Karpas-422 (cell line): ENCODE measurements at regions not wholly inside any gene's neighbourhood (a gene's known extent, or its start where the extent isn't known, plus 50 kb on each side); places are given as distances from the start of the nearest gene placed in this dataset.

Experiments
- DNase-seq: peaks from one replicate; pipeline ENCODE4 v3.0.0-alpha.2; 2015
- H2AFZ ChIP-seq: fragments of 200-600 bp; sonication (generic); 2 replicates; pipeline ENCODE4 v1.6.1; 2014; ENCODE audit warnings: antibody characterized with exemption, low read length, mixed read lengths
- H3K27ac ChIP-seq: fragments of 200-600 bp; sonication (generic); 2 replicates; pipeline ENCODE4 v1.5.1; 2014; ENCODE audit warnings: mild to moderate bottlenecking, low read length, moderate library complexity
- H3K27me3 ChIP-seq: fragments of 200-600 bp; sonication (generic); 2 replicates; pipeline ENCODE4 v1.6.1; 2014; ENCODE audit warnings: low read length, mixed read lengths
- H3K36me3 ChIP-seq: fragments of 200-600 bp; sonication (generic); 2 replicates; pipeline ENCODE4 v1.6.1; 2014; ENCODE audit warnings: low read length, mixed read lengths; ENCODE audit not compliant: insufficient read depth
- H3K4me1 ChIP-seq: fragments of 200-600 bp; sonication (generic); 2 replicates; pipeline ENCODE4 v1.6.1; 2014; ENCODE audit warnings: mild to moderate bottlenecking, low read length, mixed read lengths
- H3K4me2 ChIP-seq: fragments of 200-600 bp; sonication (generic); 2 replicates; pipeline ENCODE4 v1.6.1; 2014; ENCODE audit warnings: low read length, low read depth, mild to moderate bottlenecking; ENCODE audit not compliant: poor library complexity, severe bottlenecking
- H3K4me3 ChIP-seq: fragments of 200-600 bp; sonication (generic); 2 replicates; pipeline ENCODE4 v1.5.1; 2014; ENCODE audit warnings: mild to moderate bottlenecking, antibody characterized with exemption, low read length, mixed read lengths
- H3K79me2 ChIP-seq: fragments of 200-600 bp; sonication (generic); 2 replicates; pipeline ENCODE4 v1.6.1; 2014; ENCODE audit warnings: mild to moderate bottlenecking, low read length, mixed read lengths
- H3K9ac ChIP-seq: fragments of 200-600 bp; sonication (generic); 2 replicates; pipeline ENCODE4 v1.6.0; 2014; ENCODE audit warnings: low read length
- H3K9me2 ChIP-seq: fragments of 200-600 bp; sonication (generic), shearing (Covaris generic); replicated peaks from 2 replicates; pipeline ENCODE4 v1.6.0; 2014; ENCODE audit warnings: mild to moderate bottlenecking, low read length, moderate library complexity; ENCODE audit not compliant: insufficient read depth
- H3K9me3 ChIP-seq: fragments of 300-700, 200-600 bp; sonication (generic); 2 replicates; pipeline ENCODE4 v1.6.1; 2014; ENCODE audit warnings: low read length, mixed read lengths
- H4K20me1 ChIP-seq: fragments of 200-600 bp; sonication (generic); 2 replicates; pipeline ENCODE4 v1.6.1; 2014; ENCODE audit warnings: mild to moderate bottlenecking, antibody characterized with exemption, low read length, low read depth; ENCODE audit not compliant: insufficient read depth

DNA sequence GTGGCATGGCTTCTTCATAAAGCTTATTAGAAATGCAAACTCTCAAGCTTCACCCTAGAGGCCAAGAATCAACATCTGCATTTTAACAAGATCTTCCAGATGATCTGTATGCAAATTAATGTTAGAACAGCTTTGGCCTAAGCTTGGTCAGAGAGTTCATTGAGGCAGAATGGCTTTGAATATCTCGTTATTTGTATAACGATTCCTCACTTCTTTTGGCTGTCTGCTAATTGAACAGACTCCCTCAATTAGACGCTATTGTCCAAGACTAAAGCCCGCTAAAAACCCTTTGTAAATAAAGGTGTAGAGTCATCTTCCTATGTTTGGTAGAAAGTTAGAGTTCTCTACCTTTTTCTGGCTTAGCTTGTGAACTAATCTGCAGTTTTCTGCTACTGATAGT lies 1453.7 kb downstream of the CDH8 start:
- Histone ChIP-seq H3K9me2 (no peaks in the 10 kb centered on the region), H3K4me1 (no peaks in the 10 kb centered on the region), H4K20me1 (no peaks in the 10 kb centered on the region), H3K4me3 (no peak overlapping the region), H3K27me3 (no peaks in the 10 kb centered on the region), H3K79me2 (no peaks in the 10 kb centered on the region), H3K9me3 (peaks cover 3% of the 10 kb centered on the region), H3K36me3 (no peaks in the 10 kb centered on the region), H3K27ac (no peak overlapping the region), H3K9ac (no peak overlapping the region), H2AFZ (no peak overlapping the region), H3K4me2 (no peak overlapping the region)
- no peak for DNase-seq

DNA sequence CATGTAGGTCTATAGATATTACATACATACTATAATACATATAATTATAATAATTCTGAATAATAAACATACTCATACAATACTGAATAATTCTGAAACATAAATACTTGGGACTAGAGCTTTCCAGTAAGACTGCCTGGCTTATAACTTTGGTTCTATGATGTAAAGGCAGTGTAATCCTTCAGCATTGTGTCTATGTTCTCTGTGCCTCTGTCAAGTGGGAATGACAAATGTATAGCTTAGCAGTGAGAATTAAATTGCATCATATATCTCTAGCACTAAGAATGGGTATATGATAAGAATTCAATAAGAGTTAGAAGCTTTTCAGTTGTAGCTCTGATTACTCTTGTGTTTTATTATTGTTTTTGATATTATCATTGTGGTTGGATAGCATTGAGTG lies 1469.3 kb downstream of the CDH8 start:
- no peak overlapping the region for H2AFZ ChIP-seq
- no peaks in the 10 kb centered on the region for H4K20me1 ChIP-seq
- no peak overlapping the region for H3K4me3 ChIP-seq
- H3K4me1 ChIP-seq = no peaks in the 10 kb centered on the region
- H3K4me2 ChIP-seq = no peak overlapping the region
- H3K27me3 ChIP-seq = no peaks in the 10 kb centered on the region
- H3K9me2 ChIP-seq = no peaks in the 10 kb centered on the region
- H3K9me3 ChIP-seq = peaks cover 38% of the 10 kb centered on the region
- H3K9ac ChIP-seq = no peak overlapping the region
- H3K27ac ChIP-seq = no peak overlapping the region
- DNase-seq = no peak
- no peaks in the 10 kb centered on the region for H3K36me3 ChIP-seq
- no peaks in the 10 kb centered on the region for H3K79me2 ChIP-seq

DNA sequence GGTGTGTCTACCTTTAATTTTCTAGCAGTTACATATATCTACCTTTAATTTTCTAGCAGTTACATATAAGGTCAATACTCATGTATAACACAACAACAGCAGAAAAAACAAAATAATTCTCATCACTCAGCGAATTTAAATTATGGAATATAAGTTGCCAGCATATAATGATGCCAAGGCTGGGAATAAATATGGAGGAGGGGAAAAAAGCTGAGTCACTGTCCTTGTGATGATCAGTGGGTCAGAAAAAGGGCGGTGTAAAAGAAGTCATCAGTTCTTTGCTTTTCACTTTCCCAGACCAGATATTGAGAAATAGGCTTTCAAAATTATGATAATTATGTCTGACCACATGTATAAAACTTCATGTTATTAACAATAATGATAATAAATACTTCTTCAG lies 1471.7 kb downstream of the CDH8 start:
- no peak overlapping the region for H2AFZ ChIP-seq
- no peak overlapping the region for H3K9ac ChIP-seq
- H4K20me1 ChIP-seq = no peaks in the 10 kb centered on the region
- no peaks in the 10 kb centered on the region for H3K79me2 ChIP-seq
- peaks cover 33% of the 10 kb centered on the region for H3K9me3 ChIP-seq
- no peaks in the 10 kb centered on the region for H3K36me3 ChIP-seq
- H3K4me1 ChIP-seq = no peaks in the 10 kb centered on the region
- H3K9me2 ChIP-seq = no peaks in the 10 kb centered on the region
- no peak overlapping the region for H3K4me3 ChIP-seq
- DNase-seq = no peak
- H3K4me2 ChIP-seq = no peak overlapping the region
- no peaks in the 10 kb centered on the region for H3K27me3 ChIP-seq
- no peak overlapping the region for H3K27ac ChIP-seq

DNA sequence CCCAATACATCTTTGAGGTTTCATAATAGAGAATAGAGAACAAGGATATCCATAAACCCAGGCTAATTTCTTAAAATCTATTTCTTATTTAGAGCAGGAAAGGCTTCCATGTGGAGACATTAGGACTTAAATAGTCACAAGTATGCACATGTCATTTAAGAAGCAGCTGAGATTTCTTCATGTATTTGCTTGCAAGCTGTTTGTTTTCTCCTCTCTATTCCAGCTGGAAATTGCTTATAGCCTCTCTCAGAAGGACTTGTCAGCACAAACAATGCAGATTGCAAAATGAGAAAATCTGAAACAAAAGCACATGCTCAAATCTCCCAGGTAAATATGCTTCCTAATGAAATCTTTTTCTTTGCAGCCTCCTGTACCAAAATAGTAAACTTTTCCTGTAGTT lies 1473.1 kb downstream of the CDH8 start:
- H3K9me3 ChIP-seq = peaks cover 30% of the 10 kb centered on the region
- no peak overlapping the region for H3K9ac ChIP-seq
- no peak overlapping the region for H3K4me3 ChIP-seq
- H3K79me2 ChIP-seq = no peaks in the 10 kb centered on the region
- no peak overlapping the region for H3K27ac ChIP-seq
- H3K36me3 ChIP-seq = no peaks in the 10 kb centered on the region
- H4K20me1 ChIP-seq = no peaks in the 10 kb centered on the region
- no peak for DNase-seq
- no peaks in the 10 kb centered on the region for H3K27me3 ChIP-seq
- H3K9me2 ChIP-seq = no peaks in the 10 kb centered on the region
- no peaks in the 10 kb centered on the region for H3K4me1 ChIP-seq
- H2AFZ ChIP-seq = no peak overlapping the region
- H3K4me2 ChIP-seq = no peak overlapping the region

DNA sequence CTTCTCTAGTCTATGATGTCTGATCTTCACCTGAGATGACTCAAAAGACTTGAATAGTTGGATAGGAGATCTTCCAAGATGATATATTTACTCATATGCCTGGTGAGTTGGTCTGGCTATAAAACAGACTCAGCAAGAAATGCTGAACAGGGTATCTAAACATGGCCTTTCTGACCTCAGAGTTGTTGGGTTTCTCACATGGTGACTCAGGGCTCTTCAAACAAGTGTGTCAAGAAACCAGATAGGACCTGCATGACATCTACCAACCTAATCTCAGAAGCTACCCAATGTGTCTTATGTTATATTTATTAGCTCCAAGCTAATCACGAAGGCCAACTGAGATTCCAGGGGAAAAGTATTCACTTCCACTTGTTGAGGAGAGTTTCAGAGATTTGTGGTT lies 1477.3 kb downstream of the CDH8 start:
- Histone ChIP-seq H3K9me3 (peaks cover 21% of the 10 kb centered on the region), H3K9ac (no peak overlapping the region), H3K36me3 (no peaks in the 10 kb centered on the region), H4K20me1 (no peaks in the 10 kb centered on the region), H3K79me2 (no peaks in the 10 kb centered on the region), H2AFZ (no peak overlapping the region), H3K4me3 (no peak overlapping the region), H3K27me3 (no peaks in the 10 kb centered on the region), H3K4me1 (no peaks in the 10 kb centered on the region), H3K27ac (no peak overlapping the region), H3K9me2 (no peaks in the 10 kb centered on the region), H3K4me2 (no peak overlapping the region)
- no peak for DNase-seq

DNA sequence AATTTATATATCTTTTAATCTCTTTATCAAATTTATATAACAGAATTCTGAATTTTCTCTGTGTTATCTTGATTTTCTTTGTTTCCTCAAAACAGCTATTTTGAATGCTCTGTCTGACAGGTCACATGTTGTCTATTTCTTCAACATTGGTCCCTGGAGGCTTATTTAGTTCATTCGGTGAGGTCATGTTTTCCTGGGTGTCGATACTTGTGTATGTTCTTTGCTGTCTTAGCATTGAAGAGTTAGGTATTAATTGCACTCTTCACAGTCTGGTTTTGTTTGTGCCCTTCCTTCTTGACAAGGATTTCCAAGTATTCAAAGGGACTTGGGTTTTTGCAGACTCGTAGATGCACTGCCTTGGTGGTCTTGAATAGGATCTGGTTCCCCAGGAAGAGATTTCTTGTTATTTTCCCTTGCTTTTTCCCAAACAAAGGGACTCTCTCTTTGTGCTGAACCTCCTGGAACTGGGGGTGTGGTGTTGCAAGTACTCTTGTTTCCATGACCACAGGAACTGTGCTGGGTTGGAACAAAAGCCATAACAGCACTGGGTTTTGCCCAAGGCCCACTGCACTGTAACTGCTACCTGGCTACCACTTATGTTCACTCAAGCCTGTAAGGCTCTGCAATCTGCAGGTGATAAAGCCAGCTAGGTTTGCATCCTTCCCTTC lies 1483.0 kb downstream of the CDH8 start:
- no peak overlapping the region for H3K9ac ChIP-seq
- DNase-seq = no peak
- no peaks in the 10 kb centered on the region for H3K36me3 ChIP-seq
- no peaks in the 10 kb centered on the region for H3K27me3 ChIP-seq
- H3K27ac ChIP-seq = no peak overlapping the region
- no peak overlapping the region for H3K4me2 ChIP-seq
- no peak overlapping the region for H2AFZ ChIP-seq
- H3K4me1 ChIP-seq = no peaks in the 10 kb centered on the region
- no peaks in the 10 kb centered on the region for H4K20me1 ChIP-seq
- no peak overlapping the region for H3K4me3 ChIP-seq
- no peaks in the 10 kb centered on the region for H3K9me2 ChIP-seq
- peaks cover 29% of the 10 kb centered on the region for H3K9me3 ChIP-seq
- H3K79me2 ChIP-seq = no peaks in the 10 kb centered on the region

DNA sequence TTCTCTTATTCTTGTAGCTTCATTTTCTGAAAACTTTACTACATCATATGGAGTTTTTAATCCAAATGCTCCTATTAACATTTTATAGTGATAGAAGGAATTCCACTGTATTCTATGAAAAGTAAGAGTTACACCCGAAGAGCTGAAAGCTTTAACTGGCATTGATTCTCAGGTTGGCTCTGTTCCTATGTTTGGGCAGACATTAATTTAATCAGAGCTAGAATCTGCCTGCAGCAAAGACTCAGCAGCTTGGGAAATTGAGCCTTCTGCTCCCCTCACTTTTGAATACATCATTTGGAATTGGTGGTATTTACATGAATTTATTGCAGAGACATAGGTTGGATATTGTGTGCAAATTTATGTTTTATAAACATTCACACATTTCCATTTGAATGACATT lies 1494.7 kb downstream of the CDH8 start:
- H3K4me2 ChIP-seq = no peak overlapping the region
- no peaks in the 10 kb centered on the region for H3K9me2 ChIP-seq
- no peaks in the 10 kb centered on the region for H3K36me3 ChIP-seq
- H3K4me1 ChIP-seq = no peaks in the 10 kb centered on the region
- peaks cover 12% of the 10 kb centered on the region for H3K9me3 ChIP-seq
- no peaks in the 10 kb centered on the region for H4K20me1 ChIP-seq
- no peak overlapping the region for H3K27ac ChIP-seq
- H3K27me3 ChIP-seq = no peaks in the 10 kb centered on the region
- H2AFZ ChIP-seq = no peak overlapping the region
- H3K9ac ChIP-seq = no peak overlapping the region
- H3K79me2 ChIP-seq = no peaks in the 10 kb centered on the region
- no peak overlapping the region for H3K4me3 ChIP-seq
- no peak for DNase-seq

DNA sequence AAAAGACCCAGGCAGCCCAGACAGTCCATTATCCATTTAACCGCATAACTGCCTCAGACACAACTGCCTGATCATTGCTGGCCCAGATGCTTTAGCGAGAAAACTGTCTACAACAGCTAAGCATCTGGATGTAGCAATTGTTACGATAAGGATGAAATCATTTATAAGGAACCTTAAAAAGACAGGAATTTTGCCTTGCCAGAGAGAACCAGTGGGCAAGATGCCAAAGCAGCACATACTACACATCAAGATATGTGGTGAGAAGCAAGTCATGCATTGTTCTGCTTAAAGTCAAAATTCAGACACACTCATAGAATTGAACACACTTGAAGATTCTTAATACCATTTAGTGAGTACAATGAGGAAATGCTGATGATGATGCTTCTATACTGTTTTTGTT lies 1525.3 kb downstream of the CDH8 start:
- Histone ChIP-seq H3K4me2 (no peak overlapping the region), H3K79me2 (no peaks in the 10 kb centered on the region), H4K20me1 (no peaks in the 10 kb centered on the region), H3K27ac (no peak overlapping the region), H3K9me3 (peaks cover 30% of the 10 kb centered on the region), H3K4me3 (no peak overlapping the region), H3K36me3 (no peaks in the 10 kb centered on the region), H2AFZ (no peak overlapping the region), H3K27me3 (no peaks in the 10 kb centered on the region), H3K9me2 (no peaks in the 10 kb centered on the region), H3K9ac (no peak overlapping the region), H3K4me1 (no peaks in the 10 kb centered on the region)
- no peak for DNase-seq

DNA sequence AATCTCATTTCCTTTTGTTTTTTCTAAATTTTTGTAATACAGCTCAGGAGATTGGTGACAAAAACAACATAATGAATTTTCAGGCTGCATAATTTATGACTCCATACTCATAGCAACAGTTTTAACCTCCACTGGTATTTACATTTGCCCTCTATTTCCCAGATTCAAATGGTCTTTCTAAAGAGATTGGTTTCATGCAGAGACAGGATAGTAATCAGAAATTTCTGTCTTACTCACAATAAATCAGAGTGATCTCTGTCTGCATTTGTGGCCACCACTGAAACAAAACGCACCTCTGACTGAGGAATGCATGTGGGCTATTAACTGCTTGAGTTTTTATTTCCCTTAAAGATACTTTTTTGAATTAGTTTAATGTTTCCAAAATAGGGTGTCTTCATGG lies 1526.0 kb downstream of the CDH8 start:
- H3K4me2 ChIP-seq = no peak overlapping the region
- no peaks in the 10 kb centered on the region for H4K20me1 ChIP-seq
- no peaks in the 10 kb centered on the region for H3K9me2 ChIP-seq
- no peaks in the 10 kb centered on the region for H3K36me3 ChIP-seq
- peaks cover 30% of the 10 kb centered on the region for H3K9me3 ChIP-seq
- no peak overlapping the region for H3K9ac ChIP-seq
- no peaks in the 10 kb centered on the region for H3K79me2 ChIP-seq
- no peaks in the 10 kb centered on the region for H3K4me1 ChIP-seq
- no peak for DNase-seq
- H2AFZ ChIP-seq = no peak overlapping the region
- H3K27me3 ChIP-seq = no peaks in the 10 kb centered on the region
- H3K27ac ChIP-seq = no peak overlapping the region
- no peak overlapping the region for H3K4me3 ChIP-seq
